GM06990 (cell line): ENCODE measurements at regions not wholly inside any gene's neighbourhood (a gene's known extent, or its start where the extent isn't known, plus 50 kb on each side); places are given as distances from the start of the nearest gene placed in this dataset.

Experiments
- DNase-seq: peaks from one replicate; pipeline ENCODE4 v3.0.0-alpha.2; 2011; ENCODE audit not compliant: insufficient read length; ENCODE audit errors: extremely low read depth
- H3K27me3 ChIP-seq: replicated peaks from 2 replicates; pipeline ENCODE4 v1.6.0; 2011; ENCODE audit warnings: low read length; ENCODE audit not compliant: control insufficient read depth, insufficient read depth
- H3K36me3 ChIP-seq: 2 replicates; pipeline ENCODE4 v1.5.1; 2011; ENCODE audit warnings: low read length; ENCODE audit not compliant: control insufficient read depth, insufficient read depth
- H3K4me3 ChIP-seq: replicated peaks from 2 replicates; pipeline ENCODE4 v1.5.1; 2011; ENCODE audit warnings: low read depth, mild to moderate bottlenecking, control low read depth, low read length
- CTCF ChIP-seq: IDR thresholded peaks from 2 replicates; pipeline ENCODE4 v1.5.1; 2011; ENCODE audit warnings: low read length, control low read depth, mild to moderate bottlenecking, inconsistent platforms; ENCODE audit not compliant: insufficient read depth, poor library complexity, severe bottlenecking

GRCh38 chr4:169912996-169913395, 113.2 kb downstream of the MFAP3L start:
- Histone ChIP-seq H3K4me3 (no peak overlapping the region), H3K27me3 (no peaks in the 10 kb centered on the region), H3K36me3 (no peaks in the 10 kb centered on the region)
- TF ChIP-seq CTCF = no peak
- no peak for DNase-seq

GRCh38 chr4:169909897-169910296, 116.3 kb downstream of the MFAP3L start:
- no peak overlapping the region for H3K4me3 ChIP-seq
- no peaks in the 10 kb centered on the region for H3K27me3 ChIP-seq
- no peak for TF ChIP-seq CTCF
- no peak for DNase-seq
- no peaks in the 10 kb centered on the region for H3K36me3 ChIP-seq

- Histone ChIP-seq H3K36me3 (no peaks in the 10 kb centered on the region), H3K27me3 (no peaks in the 10 kb centered on the region), H3K4me3 (no peak overlapping the region)
- TF ChIP-seq CTCF = no peak
- no peak for DNase-seq
These were observed 116.7 kb downstream of the MFAP3L start for GRCh38 chr4:169909479-169909878.

GRCh38 chr4:169907705-169908104, 118.5 kb downstream of the MFAP3L start:
- Histone ChIP-seq H3K36me3 (no peaks in the 10 kb centered on the region), H3K4me3 (no peak overlapping the region), H3K27me3 (no peaks in the 10 kb centered on the region)
- DNase-seq = no peak
- no peak for TF ChIP-seq CTCF

- no peak overlapping the region for H3K4me3 ChIP-seq
- no peak for TF ChIP-seq CTCF
- no peaks in the 10 kb centered on the region for H3K36me3 ChIP-seq
- no peak for DNase-seq
- H3K27me3 ChIP-seq = no peaks in the 10 kb centered on the region
These were observed 119.4 kb downstream of the MFAP3L start for GRCh38 chr4:169906821-169907220.

GRCh38 chr4:169906104-169906503, 120.1 kb downstream of the MFAP3L start:
- no peaks in the 10 kb centered on the region for H3K36me3 ChIP-seq
- H3K4me3 ChIP-seq = no peak overlapping the region
- no peaks in the 10 kb centered on the region for H3K27me3 ChIP-seq
- no peak for DNase-seq
- TF ChIP-seq CTCF = no peak
